ENCODE measurements at regions not wholly inside any gene's neighbourhood (a gene's known extent, or its start where the extent isn't known, plus 50 kb on each side); places are given as distances from the start of the nearest gene placed in this dataset.

- no peak for TF ChIP-seq CTCF (IDR thresholded peaks at IDR 0.05)
These were observed 547.5 kb upstream of the ADGRB3 start for GRCh38 chr6:68087399-68088133.

GRCh38 chr6:68086199-68086598 is 548.9 kb upstream of the ADGRB3 start:
- TF ChIP-seq CTCF (IDR thresholded peaks at IDR 0.05) = no peak

- TF ChIP-seq CTCF (IDR thresholded peaks at IDR 0.05) = no peak
These were observed 553.0 kb upstream of the ADGRB3 start for GRCh38 chr6:68082086-68082485.

- no peak for TF ChIP-seq CTCF (IDR thresholded peaks at IDR 0.05)
These were observed 555.0 kb upstream of the ADGRB3 start for GRCh38 chr6:68080074-68080473.

- no peak for TF ChIP-seq CTCF (IDR thresholded peaks at IDR 0.05)
These were observed 557.4 kb upstream of the ADGRB3 start for GRCh38 chr6:68077661-68078060.

GRCh38 chr6:68071740-68072139 is 563.3 kb upstream of the ADGRB3 start:
- TF ChIP-seq CTCF (IDR thresholded peaks at IDR 0.05) = no peak

- no peak for TF ChIP-seq CTCF (IDR thresholded peaks at IDR 0.05)
These were observed 565.0 kb upstream of the ADGRB3 start for GRCh38 chr6:68069921-68070710.

Data from LNCAP (cell line).